Aorta (tissue), 5 donors: ENCODE measurements at regions not wholly inside any gene's neighbourhood (a gene's known extent, or its start where the extent isn't known, plus 50 kb on each side); places are given as distances from the start of the nearest gene placed in this dataset.
A peak's percentile ranks its signal among the peaks of the same experiment; 100 is the strongest.

Source experiments
- ATAC-seq: fragments of 200-7000 bp; cut with Tn5 transposase; one replicate; pipeline ENCODE4 v1.9.1; 2022; ENCODE audit warnings: moderate library complexity; ENCODE audit not compliant: low FRiP score
- DNase-seq, 2 donors: peaks; one replicate each; pipeline ENCODE4 v3.0.0-alpha.2; 2020
- H3K27ac ChIP-seq, 2 donors: one replicate each; pipeline ENCODE4 v1.5.1; 2013; ENCODE audit warnings: low read length in 2 of 2, mild to moderate bottlenecking in 2 of 2, moderate library complexity in 2 of 2, control low read depth in 1 of 2, inconsistent platforms in 1 of 2, low read depth in 1 of 2
- H3K27me3 ChIP-seq, 2 donors: one replicate each; pipeline ENCODE4 v1.6.1; 2013; ENCODE audit warnings: control low read depth in 1 of 2, low read length in 1 of 2, mild to moderate bottlenecking in 1 of 2, moderate library complexity in 1 of 2; ENCODE audit not compliant: insufficient read depth in 2 of 2, control insufficient read depth in 1 of 2
- H3K36me3 ChIP-seq, 2 donors: one replicate each; pipeline ENCODE4 v1.6.1; 2013; ENCODE audit warnings: control low read depth in 1 of 2, low read length in 1 of 2, mild to moderate bottlenecking in 1 of 2; ENCODE audit not compliant: insufficient read depth in 2 of 2, control insufficient read depth in 1 of 2
- H3K4me1 ChIP-seq, 2 donors: one replicate each; pipeline ENCODE4 v1.6.1; 2013; ENCODE audit warnings: low read length in 2 of 2, control low read depth in 1 of 2, mild to moderate bottlenecking in 1 of 2, moderate library complexity in 1 of 2; ENCODE audit not compliant: insufficient read depth in 2 of 2, control insufficient read depth in 1 of 2
- H3K4me3 ChIP-seq, 2 donors: one replicate each; pipeline ENCODE4 v1.5.1; 2013; ENCODE audit warnings: low read length in 2 of 2, control low read depth in 1 of 2, mild to moderate bottlenecking in 1 of 2
- H3K9me3 ChIP-seq: one replicate; pipeline ENCODE4 v1.6.1; 2013; ENCODE audit warnings: mild to moderate bottlenecking, low read length; ENCODE audit not compliant: control insufficient read depth
- WGBS, 2 donors: extraction: QIAGEN DNeasy Blood & Tissue Kit; methylation state at CpG; one replicate each; pipeline ENCODE4 v1.1.7; 2013; 5-methylcytosine and 5-hydroxymethylcytosine counted together
- intact Hi-C, 2 donors: fragments of 100-400 bp; cut with DNase I; formaldehyde crosslinking; loops; one replicate each; pipeline versions ENCODE4 v1.14.2 to v1.15.0; 2022
- donor health status: healthy with polysubstance abuse.
- donor health status: Bipolar disorder and iron deficiency.
- donor health status: DM: no; HTN: no; CAD: no.
- donor health status: DM: no; HTN: no; CAD: no.
- donor health status: DM: yes; HTN: yes; CAD: no.

- H3K27ac ChIP-seq: no peak overlapping the region
- DNase-seq: peak; percentile 67 to 70
Observed at GRCh38 chr1:221392453-221392852, 349.4 kb downstream of the DUSP10 start.

DNA sequence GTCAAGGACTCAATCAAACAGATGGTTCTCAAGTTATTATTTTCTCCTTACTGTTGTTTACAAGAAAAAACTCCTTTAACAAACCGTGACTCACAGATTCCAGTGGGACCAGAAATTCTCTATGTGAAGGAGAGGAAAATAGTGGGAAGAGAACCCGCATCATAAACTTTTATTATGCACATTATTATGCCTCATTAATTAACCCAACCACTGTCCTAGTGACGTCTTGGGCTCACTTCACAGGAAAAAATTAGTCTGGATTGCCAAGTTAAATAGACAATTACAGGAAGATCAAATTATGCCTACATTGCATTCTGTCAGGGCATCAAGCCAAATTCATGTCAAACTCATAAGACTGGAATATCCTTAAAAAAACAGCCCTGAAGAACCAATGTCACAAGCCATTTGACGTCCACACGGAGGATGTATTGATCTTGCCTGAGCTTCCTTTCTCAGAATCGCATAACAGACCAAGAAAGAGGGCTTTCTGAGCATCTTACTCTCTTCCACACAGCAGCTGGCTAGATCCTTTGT is 347.8 kb downstream of the DUSP10 start:
- Histone ChIP-seq H3K27ac (no peak overlapping the region), H3K27me3 (no peaks in the 10 kb centered on the region), H3K4me1 (no peaks in the 10 kb centered on the region), H3K36me3 (no peaks in the 10 kb centered on the region), H3K9me3 (no peaks in the 10 kb centered on the region), H3K4me3 (no peak overlapping the region)
- intact Hi-C loops: no loop called here
- 53 to 56% methylated on average over 6 of the region's 6 CpGs for WGBS, 2 donors
- no peak for ATAC-seq
- no peak for DNase-seq

More at GRCh38 chr1:221392453-221392852, 349.4 kb downstream of the DUSP10 start:
- Histone ChIP-seq H3K4me3 (no peak overlapping the region), H3K27me3 (no peaks in the 10 kb centered on the region), H3K36me3 (no peaks in the 10 kb centered on the region), H3K9me3 (no peaks in the 10 kb centered on the region), H3K4me1 (no peaks in the 10 kb centered on the region)
- ATAC-seq: peak; percentile 83
- 0 to 8% methylated on average over 1 of the region's 1 CpG for WGBS, 2 donors
- intact Hi-C loops: no loop called here

DNA sequence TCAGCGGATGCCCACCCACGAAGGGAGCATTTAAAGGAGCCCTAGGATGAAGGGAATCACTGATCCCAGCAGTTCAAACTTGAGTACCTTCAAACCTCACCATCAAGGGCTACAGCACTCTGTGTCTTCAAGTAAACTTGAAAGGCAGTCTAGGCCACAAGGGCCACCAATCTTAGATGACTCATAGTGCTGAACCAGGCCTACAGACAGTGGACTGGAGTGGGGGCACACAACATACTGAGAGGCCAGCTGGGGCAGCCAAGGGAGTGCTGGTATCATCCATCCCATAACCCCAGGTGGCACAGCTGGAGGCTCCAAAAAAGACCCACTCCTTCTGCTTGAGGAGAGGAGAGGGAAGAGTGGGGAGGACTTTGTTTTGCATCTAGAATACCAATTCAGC is 345.4 kb downstream of the DUSP10 start:
- Histone ChIP-seq H3K27me3 (no peaks in the 10 kb centered on the region), H3K27ac (no peak overlapping the region), H3K36me3 (no peaks in the 10 kb centered on the region), H3K4me1 (no peaks in the 10 kb centered on the region), H3K9me3 (no peaks in the 10 kb centered on the region), H3K4me3 (no peak overlapping the region)
- WGBS, 2 donors: 80 to 93% methylated on average over 2 of the region's 2 CpGs
- ATAC-seq (no peak), DNase-seq (no peak)
- intact Hi-C loops: no loop called here

GRCh38 chr1:221397141-221397540 is 344.7 kb downstream of the DUSP10 start:
- Histone ChIP-seq H3K36me3 (no peaks in the 10 kb centered on the region), H3K27ac (no peak overlapping the region), H3K4me1 (no peaks in the 10 kb centered on the region), H3K9me3 (no peaks in the 10 kb centered on the region), H3K27me3 (no peaks in the 10 kb centered on the region), H3K4me3 (no peak overlapping the region)
- no peak for ATAC-seq
- intact Hi-C loops: no loop called here
- 82 to 89% methylated on average over 2 of the region's 2 CpGs for WGBS, 2 donors
- DNase-seq: no peak

DNA sequence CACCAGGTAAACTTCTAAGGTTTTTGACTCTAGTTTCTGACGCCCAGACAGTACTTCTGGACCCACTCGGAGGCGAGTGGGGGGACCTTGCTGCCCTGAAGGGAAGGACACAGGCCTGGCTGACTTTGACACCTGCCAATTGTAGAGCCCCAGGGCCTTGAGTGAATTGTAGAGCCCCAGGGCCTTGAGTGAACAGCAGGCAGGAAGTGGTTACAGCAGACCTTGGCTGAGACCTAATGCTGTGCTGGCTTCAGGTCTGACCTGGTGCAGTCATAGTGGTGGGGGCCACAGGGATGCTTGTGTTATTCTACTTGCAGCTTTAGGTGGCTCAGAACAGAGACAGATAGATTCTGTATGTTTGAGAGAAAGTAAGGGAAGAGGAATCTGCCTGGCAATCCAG is 344.3 kb downstream of the DUSP10 start:
- Histone ChIP-seq H3K9me3 (no peaks in the 10 kb centered on the region), H3K27me3 (no peaks in the 10 kb centered on the region), H3K27ac (no peak overlapping the region), H3K36me3 (no peaks in the 10 kb centered on the region), H3K4me1 (no peaks in the 10 kb centered on the region), H3K4me3 (no peak overlapping the region)
- WGBS, 2 donors: 81 to 94% methylated on average over 3 of the region's 3 CpGs
- ATAC-seq (no peak), DNase-seq (no peak)
- intact Hi-C loops: no loop called here

- no peak for ATAC-seq
- intact Hi-C loops: no loop called here
Observed at GRCh38 chr1:221405146-221405545, 336.7 kb downstream of the DUSP10 start.

GRCh38 chr1:221408117-221408803 is 333.6 kb downstream of the DUSP10 start:
- intact Hi-C loops: no loop called here
- 67 to 72% methylated on average over 7 of the region's 7 CpGs for WGBS, 2 donors
- no peaks in the 10 kb centered on the region for H3K36me3 ChIP-seq
- no peak overlapping the region for H3K4me3 ChIP-seq
- no peaks in the 10 kb centered on the region for H3K4me1 ChIP-seq
- H3K9me3 ChIP-seq: no peaks in the 10 kb centered on the region
- H3K27ac ChIP-seq: no peak overlapping the region
- no peak for DNase-seq
- no peak for ATAC-seq
- no peaks in the 10 kb centered on the region for H3K27me3 ChIP-seq

More at GRCh38 chr1:221405146-221405545, 336.7 kb downstream of the DUSP10 start:
- Histone ChIP-seq H3K4me1 (no peaks in the 10 kb centered on the region), H3K4me3 (no peak overlapping the region), H3K9me3 (no peaks in the 10 kb centered on the region), H3K27me3 (no peaks in the 10 kb centered on the region), H3K36me3 (no peaks in the 10 kb centered on the region), H3K27ac (no peak overlapping the region)
- WGBS, 2 donors: 85 to 89% methylated on average over 1 of the region's 1 CpG
- DNase-seq: no peak

DNA sequence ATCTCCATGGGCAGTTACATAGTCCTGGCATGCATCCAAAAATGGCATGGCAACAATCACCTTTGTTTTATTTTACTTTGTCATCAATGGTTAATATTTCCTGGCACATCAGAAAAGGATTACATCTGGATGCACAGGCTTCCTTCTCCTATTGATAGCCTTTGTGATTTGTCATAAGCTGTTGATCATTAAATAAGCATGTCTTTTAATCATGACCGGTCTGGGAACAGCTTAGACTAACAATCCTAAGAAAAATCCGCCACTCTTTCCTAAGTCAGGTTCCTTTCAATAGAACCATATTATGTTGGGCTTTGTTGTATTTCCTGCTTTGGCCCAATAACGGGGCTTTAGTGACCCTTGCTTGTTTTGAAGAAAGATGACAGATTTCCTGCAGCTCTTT is 330.6 kb downstream of the DUSP10 start:
- H3K36me3 ChIP-seq: no peaks in the 10 kb centered on the region
- no peak overlapping the region for H3K27ac ChIP-seq
- WGBS, 2 donors: 61 to 75% methylated on average over 3 of the region's 3 CpGs
- H3K4me3 ChIP-seq: no peak overlapping the region
- intact Hi-C loops: no loop called here
- H3K4me1 ChIP-seq: no peaks in the 10 kb centered on the region
- no peak for DNase-seq
- no peak for ATAC-seq
- no peaks in the 10 kb centered on the region for H3K9me3 ChIP-seq
- no peaks in the 10 kb centered on the region for H3K27me3 ChIP-seq

GRCh38 chr1:221414772-221415539 is 326.9 kb downstream of the DUSP10 start:
- no peaks in the 10 kb centered on the region for H3K36me3 ChIP-seq
- no peak overlapping the region for H3K27ac ChIP-seq
- H3K9me3 ChIP-seq: no peaks in the 10 kb centered on the region
- no peak for ATAC-seq
- DNase-seq: no peak
- no peak overlapping the region for H3K4me3 ChIP-seq
- intact Hi-C loops: no loop called here
- H3K27me3 ChIP-seq: no peaks in the 10 kb centered on the region
- WGBS, 2 donors: 68 to 78% methylated on average over 8 of the region's 8 CpGs
- H3K4me1 ChIP-seq: no peaks in the 10 kb centered on the region
